ENCODE measurements at regions not wholly inside any gene's neighbourhood (a gene's known extent, or its start where the extent isn't known, plus 50 kb on each side); places are given as distances from the start of the nearest gene placed in this dataset.

GRCh38 chr12:13343375-13343774 is 146.8 kb downstream of the EMP1 start:
- peak in 1 of 2 experiments; percentile 17 for DNase-seq (ENCODE audit: low read depth in 1 of 2, low spot score in 1 of 2)
- Histone ChIP-seq H3K4me2 (0 out of 3 replicates have a peak overlapping the region, but pooled peaks have one; percentile 8), H3K27ac (no peak overlapping the region), H3K4me1 (peaks cover 53% of the 10 kb centered on the region), H3K4me3 (no peak overlapping the region), H3K9me3 (no peaks in the 10 kb centered on the region)
- WGBS (ENCODE audit: missing lambda C conversion rate), result 25% methylated on average over 2 of the region's 2 CpGs
- peak; percentile 93 for FAIRE-seq
- peak; percentile 58 for TF ChIP-seq FOSL2 (IDR thresholded peaks at IDR 0.05)
- peak; percentile 64 for TF ChIP-seq FOSL2 (CRISPR knock-in tag; IDR thresholded peaks at IDR 0.05)
- TF ChIP-seq JUNB (IDR thresholded peaks at IDR 0.05), result peak; percentile 27; the same call in 1 of the 2 replicates
- no peak for TF ChIP-seq ZSCAN20 (CRISPR knock-in tag; IDR thresholded peaks at IDR 0.05)
- ChIA-PET POLR2A (no interaction called here), CTCF (interaction anchor here (0.6 to 1.0 kb wide), 3 partner anchors 38 to 88 kb away, joined by 3 to 4 read pairs (median 3); no protein-coding TSS in a partner anchor)
- no peak for ATAC-seq

DNA sequence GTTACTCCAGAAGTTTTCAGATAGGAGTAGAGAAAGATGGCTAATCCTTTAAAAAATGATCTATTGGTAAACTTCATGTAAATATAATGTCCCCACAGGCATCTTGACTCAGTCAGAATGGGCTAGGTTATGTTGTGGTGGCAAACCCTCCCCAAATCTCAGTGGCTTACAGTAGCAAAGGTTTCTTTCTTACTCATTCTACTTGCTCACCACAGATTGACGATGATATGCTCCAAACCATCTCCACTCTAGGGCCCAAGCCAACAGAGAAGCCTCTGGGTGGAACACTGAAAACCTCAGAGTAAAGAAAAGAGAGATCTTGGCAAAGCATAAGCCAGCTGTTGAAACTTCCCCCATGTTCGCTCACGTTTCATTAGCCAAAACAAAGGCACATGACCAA is 146.4 kb downstream of the EMP1 start:
- H3K9me3 ChIP-seq, result no peaks in the 10 kb centered on the region
- 79% methylated on average over 3 of the region's 3 CpGs for WGBS (ENCODE audit: missing lambda C conversion rate)
- FAIRE-seq, result no peak
- TF ChIP-seq MYC (IDR thresholded peaks at IDR 0.05; ENCODE audit: borderline replicate concordance, low read length), result no peak
- TF ChIP-seq ZNF302 (CRISPR knock-in tag; IDR thresholded peaks at IDR 0.05), result no peak
- no peak for TF ChIP-seq CBX2 (IDR thresholded peaks at IDR 0.05; ENCODE audit: borderline replicate concordance, low read depth)
- TF ChIP-seq, protein P1, sequence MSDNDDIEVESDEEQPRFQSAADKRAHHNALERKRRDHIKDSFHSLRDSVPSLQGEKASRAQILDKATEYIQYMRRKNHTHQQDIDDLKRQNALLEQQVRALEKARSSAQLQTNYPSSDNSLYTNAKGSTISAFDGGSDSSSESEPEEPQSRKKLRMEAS (IDR thresholded peaks at IDR 0.05), result no peak
- no peak for TF ChIP-seq NFE2L2 (conservative IDR thresholded peaks at IDR 0.05; ENCODE audit: low read length)
- TF ChIP-seq GATA3 (IDR thresholded peaks at IDR 0.05; ENCODE audit: borderline replicate concordance), result no peak
- TF ChIP-seq NR3C1 (IDR thresholded peaks at IDR 0.05), result no peak
- no peak for TF ChIP-seq TP53 (CRISPR knock-in tag; IDR thresholded peaks at IDR 0.05)
- TF ChIP-seq, protein P2, sequence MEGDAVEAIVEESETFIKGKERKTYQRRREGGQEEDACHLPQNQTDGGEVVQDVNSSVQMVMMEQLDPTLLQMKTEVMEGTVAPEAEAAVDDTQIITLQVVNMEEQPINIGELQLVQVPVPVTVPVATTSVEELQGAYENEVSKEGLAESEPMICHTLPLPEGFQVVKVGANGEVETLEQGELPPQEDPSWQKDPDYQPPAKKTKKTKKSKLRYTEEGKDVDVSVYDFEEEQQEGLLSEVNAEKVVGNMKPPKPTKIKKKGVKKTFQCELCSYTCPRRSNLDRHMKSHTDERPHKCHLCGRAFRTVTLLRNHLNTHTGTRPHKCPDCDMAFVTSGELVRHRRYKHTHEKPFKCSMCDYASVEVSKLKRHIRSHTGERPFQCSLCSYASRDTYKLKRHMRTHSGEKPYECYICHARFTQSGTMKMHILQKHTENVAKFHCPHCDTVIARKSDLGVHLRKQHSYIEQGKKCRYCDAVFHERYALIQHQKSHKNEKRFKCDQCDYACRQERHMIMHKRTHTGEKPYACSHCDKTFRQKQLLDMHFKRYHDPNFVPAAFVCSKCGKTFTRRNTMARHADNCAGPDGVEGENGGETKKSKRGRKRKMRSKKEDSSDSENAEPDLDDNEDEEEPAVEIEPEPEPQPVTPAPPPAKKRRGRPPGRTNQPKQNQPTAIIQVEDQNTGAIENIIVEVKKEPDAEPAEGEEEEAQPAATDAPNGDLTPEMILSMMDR (IDR thresholded peaks at IDR 0.05), result no peak
- no peak for TF ChIP-seq ZSCAN20 (CRISPR knock-in tag; IDR thresholded peaks at IDR 0.05)
- no peak for TF ChIP-seq HDAC2 (IDR thresholded peaks at IDR 0.05)
- no peak for TF ChIP-seq NPAS2 (CRISPR knock-in tag; IDR thresholded peaks at IDR 0.05; ENCODE audit: borderline replicate concordance)
- TF ChIP-seq MAFK (IDR thresholded peaks at IDR 0.05; ENCODE audit: partially characterized antibody), result no peak
- TF ChIP-seq ZC3H11A (IDR thresholded peaks at IDR 0.05), result no peak
- no peak for TF ChIP-seq JUNB (IDR thresholded peaks at IDR 0.05)
- TF ChIP-seq USF2 (IDR thresholded peaks at IDR 0.05), result no peak
- TF ChIP-seq, protein P3, sequence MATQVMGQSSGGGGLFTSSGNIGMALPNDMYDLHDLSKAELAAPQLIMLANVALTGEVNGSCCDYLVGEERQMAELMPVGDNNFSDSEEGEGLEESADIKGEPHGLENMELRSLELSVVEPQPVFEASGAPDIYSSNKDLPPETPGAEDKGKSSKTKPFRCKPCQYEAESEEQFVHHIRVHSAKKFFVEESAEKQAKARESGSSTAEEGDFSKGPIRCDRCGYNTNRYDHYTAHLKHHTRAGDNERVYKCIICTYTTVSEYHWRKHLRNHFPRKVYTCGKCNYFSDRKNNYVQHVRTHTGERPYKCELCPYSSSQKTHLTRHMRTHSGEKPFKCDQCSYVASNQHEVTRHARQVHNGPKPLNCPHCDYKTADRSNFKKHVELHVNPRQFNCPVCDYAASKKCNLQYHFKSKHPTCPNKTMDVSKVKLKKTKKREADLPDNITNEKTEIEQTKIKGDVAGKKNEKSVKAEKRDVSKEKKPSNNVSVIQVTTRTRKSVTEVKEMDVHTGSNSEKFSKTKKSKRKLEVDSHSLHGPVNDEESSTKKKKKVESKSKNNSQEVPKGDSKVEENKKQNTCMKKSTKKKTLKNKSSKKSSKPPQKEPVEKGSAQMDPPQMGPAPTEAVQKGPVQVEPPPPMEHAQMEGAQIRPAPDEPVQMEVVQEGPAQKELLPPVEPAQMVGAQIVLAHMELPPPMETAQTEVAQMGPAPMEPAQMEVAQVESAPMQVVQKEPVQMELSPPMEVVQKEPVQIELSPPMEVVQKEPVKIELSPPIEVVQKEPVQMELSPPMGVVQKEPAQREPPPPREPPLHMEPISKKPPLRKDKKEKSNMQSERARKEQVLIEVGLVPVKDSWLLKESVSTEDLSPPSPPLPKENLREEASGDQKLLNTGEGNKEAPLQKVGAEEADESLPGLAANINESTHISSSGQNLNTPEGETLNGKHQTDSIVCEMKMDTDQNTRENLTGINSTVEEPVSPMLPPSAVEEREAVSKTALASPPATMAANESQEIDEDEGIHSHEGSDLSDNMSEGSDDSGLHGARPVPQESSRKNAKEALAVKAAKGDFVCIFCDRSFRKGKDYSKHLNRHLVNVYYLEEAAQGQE (IDR thresholded peaks at IDR 0.05), result no peak
- ATAC-seq, result no peak
- no peak overlapping the region for H3K4me2 ChIP-seq
- H3K27ac ChIP-seq, result peak overlapping the region; percentile 21 to 23; a peak in 1 of 6 replicates
- no peak for DNase-seq (ENCODE audit: low read depth in 1 of 2, low spot score in 1 of 2)
- H3K4me3 ChIP-seq, result no peak overlapping the region
- ChIA-PET CTCF (interaction anchor here (1.0 kb wide), 1 partner anchor 87 kb away, joined by 4 read pairs; no protein-coding TSS in a partner anchor), POLR2A (no interaction called here)
- H3K4me1 ChIP-seq, result peaks cover 49% of the 10 kb centered on the region

All from A549 (cell line).